ENCODE measurements at regions not wholly inside any gene's neighbourhood (a gene's known extent, or its start where the extent isn't known, plus 50 kb on each side); places are given as distances from the start of the nearest gene placed in this dataset.

DNA sequence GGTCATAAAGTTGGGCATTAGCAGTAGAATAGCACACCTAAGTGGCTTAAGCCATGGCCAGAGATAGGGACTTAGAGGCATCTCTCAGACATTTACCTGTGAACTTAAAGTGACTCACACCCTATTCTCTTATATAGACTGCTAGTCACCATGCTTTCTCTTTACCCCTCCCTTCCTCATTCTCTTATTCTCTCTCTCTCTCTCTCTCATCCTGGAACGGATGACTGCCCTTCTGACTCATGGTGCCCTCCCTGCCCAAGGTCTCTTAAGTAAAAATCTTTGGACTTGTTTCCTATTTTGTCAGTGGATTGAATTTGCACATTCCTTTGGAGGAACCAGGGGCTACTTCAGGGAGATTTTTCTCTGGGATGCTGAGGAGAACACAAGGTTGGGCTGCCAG, 58.8 kb downstream of the NPAP1 start:
- TF ChIP-seq, protein P1, sequence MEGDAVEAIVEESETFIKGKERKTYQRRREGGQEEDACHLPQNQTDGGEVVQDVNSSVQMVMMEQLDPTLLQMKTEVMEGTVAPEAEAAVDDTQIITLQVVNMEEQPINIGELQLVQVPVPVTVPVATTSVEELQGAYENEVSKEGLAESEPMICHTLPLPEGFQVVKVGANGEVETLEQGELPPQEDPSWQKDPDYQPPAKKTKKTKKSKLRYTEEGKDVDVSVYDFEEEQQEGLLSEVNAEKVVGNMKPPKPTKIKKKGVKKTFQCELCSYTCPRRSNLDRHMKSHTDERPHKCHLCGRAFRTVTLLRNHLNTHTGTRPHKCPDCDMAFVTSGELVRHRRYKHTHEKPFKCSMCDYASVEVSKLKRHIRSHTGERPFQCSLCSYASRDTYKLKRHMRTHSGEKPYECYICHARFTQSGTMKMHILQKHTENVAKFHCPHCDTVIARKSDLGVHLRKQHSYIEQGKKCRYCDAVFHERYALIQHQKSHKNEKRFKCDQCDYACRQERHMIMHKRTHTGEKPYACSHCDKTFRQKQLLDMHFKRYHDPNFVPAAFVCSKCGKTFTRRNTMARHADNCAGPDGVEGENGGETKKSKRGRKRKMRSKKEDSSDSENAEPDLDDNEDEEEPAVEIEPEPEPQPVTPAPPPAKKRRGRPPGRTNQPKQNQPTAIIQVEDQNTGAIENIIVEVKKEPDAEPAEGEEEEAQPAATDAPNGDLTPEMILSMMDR (IDR thresholded peaks at IDR 0.05; ENCODE audit: low read depth, low read length, poor library complexity, severe bottlenecking): no peak
- TF ChIP-seq EZH2phosphoT487 (IDR thresholded peaks at IDR 0.05; ENCODE audit: borderline replicate concordance, low read length): no peak

Measured in DOHH2 (cell line).